Thyroid gland (tissue), 4 donors: ENCODE measurements at regions not wholly inside any gene's neighbourhood (a gene's known extent, or its start where the extent isn't known, plus 50 kb on each side); places are given as distances from the start of the nearest gene placed in this dataset.

ENCODE experiments used
- POLR2A ChIP-seq, 2 donors: fragments of 450-650 bp; IDR thresholded peaks; one replicate each; pipeline ENCODE4 v1.6.1; 2017; ENCODE audit warnings: antibody characterized with exemption in 2 of 2, mild to moderate bottlenecking in 2 of 2, moderate library complexity in 1 of 2
- TF ChIP-seq, protein P1 (sequence below), 6 experiments: fragments of 200-600 bp in 3 of 6; fragments of 450-650 bp in 3 of 6; sonication (generic) in 3 of 6; IDR thresholded peaks; one replicate each; pipeline ENCODE4 v1.5.1; 2016 to 2019; ENCODE audit warnings: antibody characterized with exemption in 6 of 6, mild to moderate bottlenecking in 2 of 6, inconsistent platforms in 1 of 6, moderate library complexity in 1 of 6

DNA sequence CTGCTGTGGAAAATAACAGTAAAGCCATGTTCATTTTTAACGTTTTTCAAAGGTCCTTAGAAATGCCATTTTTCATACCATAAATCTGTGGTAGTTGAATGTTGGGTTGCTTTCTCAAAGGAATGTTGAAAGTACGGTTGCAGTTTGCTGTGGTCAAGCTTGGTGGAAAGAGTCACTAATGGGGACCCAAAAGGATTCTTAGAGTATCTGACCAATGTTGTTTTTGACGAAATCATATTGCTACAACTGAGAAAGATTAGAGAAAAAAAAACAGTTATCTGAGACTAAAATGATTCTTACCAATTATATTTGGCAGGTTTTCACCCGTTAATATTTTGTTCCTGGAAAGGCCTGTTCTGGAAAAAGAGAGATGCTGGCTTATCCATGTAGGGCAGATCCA, 439.5 kb upstream of the ETAA1 start:
- TF ChIP-seq POLR2A (IDR thresholded peaks at IDR 0.05), result no peak
- TF ChIP-seq, protein P1, sequence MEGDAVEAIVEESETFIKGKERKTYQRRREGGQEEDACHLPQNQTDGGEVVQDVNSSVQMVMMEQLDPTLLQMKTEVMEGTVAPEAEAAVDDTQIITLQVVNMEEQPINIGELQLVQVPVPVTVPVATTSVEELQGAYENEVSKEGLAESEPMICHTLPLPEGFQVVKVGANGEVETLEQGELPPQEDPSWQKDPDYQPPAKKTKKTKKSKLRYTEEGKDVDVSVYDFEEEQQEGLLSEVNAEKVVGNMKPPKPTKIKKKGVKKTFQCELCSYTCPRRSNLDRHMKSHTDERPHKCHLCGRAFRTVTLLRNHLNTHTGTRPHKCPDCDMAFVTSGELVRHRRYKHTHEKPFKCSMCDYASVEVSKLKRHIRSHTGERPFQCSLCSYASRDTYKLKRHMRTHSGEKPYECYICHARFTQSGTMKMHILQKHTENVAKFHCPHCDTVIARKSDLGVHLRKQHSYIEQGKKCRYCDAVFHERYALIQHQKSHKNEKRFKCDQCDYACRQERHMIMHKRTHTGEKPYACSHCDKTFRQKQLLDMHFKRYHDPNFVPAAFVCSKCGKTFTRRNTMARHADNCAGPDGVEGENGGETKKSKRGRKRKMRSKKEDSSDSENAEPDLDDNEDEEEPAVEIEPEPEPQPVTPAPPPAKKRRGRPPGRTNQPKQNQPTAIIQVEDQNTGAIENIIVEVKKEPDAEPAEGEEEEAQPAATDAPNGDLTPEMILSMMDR (IDR thresholded peaks at IDR 0.05), result no peak
